Ascending aorta (tissue), 2 donors: ENCODE measurements at regions not wholly inside any gene's neighbourhood (a gene's known extent, or its start where the extent isn't known, plus 50 kb on each side); places are given as distances from the start of the nearest gene placed in this dataset.

ENCODE experiments used
- DNase-seq, 2 donors: peaks; one replicate each; pipeline ENCODE4 v3.0.0-alpha.2; 2019; ENCODE audit warnings: low spot score in 2 of 2
- H3K27ac ChIP-seq, 2 donors: fragments of 200-600 bp; sonication (generic); one replicate each; pipeline ENCODE4 v1.5.1; 2016 to 2017; ENCODE audit warnings: mild to moderate bottlenecking in 1 of 2
- H3K27me3 ChIP-seq: fragments of 200-600 bp; sonication (generic); one replicate; pipeline ENCODE4 v1.5.1; 2017
- H3K36me3 ChIP-seq, 2 donors: fragments of 200-600 bp; sonication (generic); one replicate each; pipeline ENCODE4 v1.5.1; 2016
- H3K4me1 ChIP-seq, 2 donors: fragments of 200-600 bp; sonication (generic); one replicate each; pipeline ENCODE4 v1.5.1; 2016 to 2017; ENCODE audit warnings: mild to moderate bottlenecking in 1 of 2
- H3K4me3 ChIP-seq, 2 donors: fragments of 200-600 bp; sonication (generic); one replicate each; pipeline ENCODE4 v1.5.1; 2016 to 2017; ENCODE audit warnings: mild to moderate bottlenecking in 1 of 2
- H3K9me3 ChIP-seq, 2 donors: fragments of 200-600 bp; sonication (generic); one replicate each; pipeline ENCODE4 v1.5.1; 2016
- intact Hi-C: fragments of 100-400 bp; cut with DNase I; formaldehyde crosslinking; loops from one replicate; pipeline ENCODE4 v1.15.1; 2023
- TF ChIP-seq, protein P1 (sequence below), 3 experiments: fragments of 200-600 bp in 2 of 3; fragments of 450-650 bp in 1 of 3; sonication (generic) in 2 of 3; IDR thresholded peaks; one replicate each; pipeline ENCODE4 v1.5.1; 2016 to 2019; ENCODE audit warnings: antibody characterized with exemption in 3 of 3, mild to moderate bottlenecking in 1 of 3, moderate library complexity in 1 of 3

DNA sequence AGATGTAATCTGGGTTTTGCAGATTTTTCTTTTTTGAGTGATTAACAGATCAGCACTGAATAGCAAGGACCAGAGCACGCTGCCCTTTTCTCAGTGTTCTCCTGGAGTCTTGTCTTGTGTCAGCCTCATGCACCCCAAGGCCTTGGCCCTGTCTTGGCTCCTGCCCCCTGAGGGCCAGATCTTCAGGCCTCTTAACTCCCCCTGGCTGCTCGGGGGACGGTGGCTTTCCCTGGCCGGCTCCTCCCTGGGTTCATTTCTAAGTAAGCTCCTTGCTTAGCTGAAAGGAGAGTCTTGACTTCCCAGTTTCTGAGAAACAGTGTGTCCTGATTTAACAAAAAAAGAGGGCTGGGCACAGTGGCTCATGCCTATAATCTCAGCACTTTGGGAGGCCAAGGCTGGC, 1139.3 kb downstream of the BRD1 start:
- intact Hi-C loops, result no loop called here
- no peak overlapping the region for H3K4me3 ChIP-seq
- no peaks in the 10 kb centered on the region for H3K9me3 ChIP-seq
- TF ChIP-seq, protein P1, sequence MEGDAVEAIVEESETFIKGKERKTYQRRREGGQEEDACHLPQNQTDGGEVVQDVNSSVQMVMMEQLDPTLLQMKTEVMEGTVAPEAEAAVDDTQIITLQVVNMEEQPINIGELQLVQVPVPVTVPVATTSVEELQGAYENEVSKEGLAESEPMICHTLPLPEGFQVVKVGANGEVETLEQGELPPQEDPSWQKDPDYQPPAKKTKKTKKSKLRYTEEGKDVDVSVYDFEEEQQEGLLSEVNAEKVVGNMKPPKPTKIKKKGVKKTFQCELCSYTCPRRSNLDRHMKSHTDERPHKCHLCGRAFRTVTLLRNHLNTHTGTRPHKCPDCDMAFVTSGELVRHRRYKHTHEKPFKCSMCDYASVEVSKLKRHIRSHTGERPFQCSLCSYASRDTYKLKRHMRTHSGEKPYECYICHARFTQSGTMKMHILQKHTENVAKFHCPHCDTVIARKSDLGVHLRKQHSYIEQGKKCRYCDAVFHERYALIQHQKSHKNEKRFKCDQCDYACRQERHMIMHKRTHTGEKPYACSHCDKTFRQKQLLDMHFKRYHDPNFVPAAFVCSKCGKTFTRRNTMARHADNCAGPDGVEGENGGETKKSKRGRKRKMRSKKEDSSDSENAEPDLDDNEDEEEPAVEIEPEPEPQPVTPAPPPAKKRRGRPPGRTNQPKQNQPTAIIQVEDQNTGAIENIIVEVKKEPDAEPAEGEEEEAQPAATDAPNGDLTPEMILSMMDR (IDR thresholded peaks at IDR 0.05), result no peak
- no peak overlapping the region for H3K27ac ChIP-seq
- H3K27me3 ChIP-seq, result no peaks in the 10 kb centered on the region
- no peaks in the 10 kb centered on the region for H3K4me1 ChIP-seq
- no peak for DNase-seq
- H3K36me3 ChIP-seq, result no peaks in the 10 kb centered on the region

DNA sequence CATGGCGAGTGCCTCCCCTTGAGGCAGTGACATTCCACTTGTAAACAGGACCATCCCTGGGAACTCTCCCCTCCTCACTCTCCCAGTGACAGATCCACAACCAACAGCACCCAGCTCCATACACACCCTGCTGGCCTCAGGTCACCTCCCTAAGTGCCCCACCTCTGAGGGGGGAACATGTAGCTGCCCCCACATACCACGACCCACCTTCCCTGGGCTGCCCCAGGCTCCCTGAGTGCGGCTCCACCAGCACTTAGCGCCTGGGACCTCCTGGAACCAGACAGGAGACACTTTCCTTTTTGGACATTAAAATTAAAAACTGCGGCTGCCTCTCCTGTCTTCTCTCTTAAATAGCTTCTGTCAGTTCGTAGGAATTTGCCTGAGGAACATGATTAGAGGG, 1140.1 kb downstream of the BRD1 start:
- no peaks in the 10 kb centered on the region for H3K27me3 ChIP-seq
- intact Hi-C loops, result no loop called here
- no peak for DNase-seq
- no peaks in the 10 kb centered on the region for H3K4me1 ChIP-seq
- no peak overlapping the region for H3K4me3 ChIP-seq
- H3K36me3 ChIP-seq, result no peaks in the 10 kb centered on the region
- no peak overlapping the region for H3K27ac ChIP-seq
- TF ChIP-seq, protein P1 (IDR thresholded peaks at IDR 0.05), result no peak
- no peaks in the 10 kb centered on the region for H3K9me3 ChIP-seq

DNA sequence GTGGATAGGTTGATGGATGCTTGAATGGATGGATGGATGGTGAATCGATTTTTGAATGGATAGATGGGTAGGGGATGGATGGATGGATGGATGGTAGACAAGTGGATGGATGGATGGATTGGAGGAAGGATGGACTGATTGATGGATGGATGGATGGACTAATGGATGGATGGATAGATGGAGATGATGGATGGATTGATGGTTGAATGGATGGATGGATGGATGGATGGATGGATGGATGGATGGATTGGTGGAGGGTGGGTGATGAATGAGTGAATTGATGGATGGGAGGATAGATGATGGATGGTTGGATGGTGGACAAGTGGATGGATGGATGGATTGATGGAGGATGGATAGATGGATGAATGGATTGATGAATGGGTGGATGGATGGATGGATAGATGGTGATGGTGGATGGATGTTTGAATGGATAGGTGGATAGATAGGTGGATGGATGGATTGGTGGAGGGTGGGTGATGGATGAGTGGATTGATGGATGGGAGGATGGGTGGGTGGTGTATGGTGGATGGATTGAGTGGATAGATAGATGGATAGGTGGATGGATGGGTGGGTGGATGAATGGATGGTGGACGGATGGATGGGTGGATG, 1140.9 kb downstream of the BRD1 start:
- Histone ChIP-seq H3K9me3 (no peaks in the 10 kb centered on the region), H3K4me1 (no peaks in the 10 kb centered on the region), H3K4me3 (no peak overlapping the region), H3K27me3 (no peaks in the 10 kb centered on the region), H3K36me3 (no peaks in the 10 kb centered on the region), H3K27ac (no peak overlapping the region)
- TF ChIP-seq, protein P1 (IDR thresholded peaks at IDR 0.05), result no peak
- intact Hi-C loops, result no loop called here
- no peak for DNase-seq

DNA sequence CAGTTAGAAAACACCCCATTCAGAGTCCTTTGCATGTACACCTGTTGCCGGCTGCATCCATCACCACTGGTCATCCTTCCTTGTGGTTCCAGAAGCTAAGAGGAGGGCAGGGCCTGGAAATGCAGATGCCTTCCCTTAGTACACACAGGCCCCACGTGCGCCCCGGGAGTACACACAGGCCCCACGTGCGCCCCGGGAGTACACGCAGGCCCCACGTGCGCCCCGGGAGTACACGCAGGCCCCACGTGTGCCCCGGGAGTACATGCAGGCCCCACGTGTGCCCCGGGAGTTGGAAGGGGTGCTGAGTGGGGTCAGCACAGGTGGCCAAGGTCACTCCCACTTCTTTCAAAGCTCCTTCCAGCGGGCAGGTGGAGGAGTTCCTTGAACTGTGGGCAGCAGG, 1141.9 kb downstream of the BRD1 start:
- intact Hi-C loops, result no loop called here
- DNase-seq, result no peak
- TF ChIP-seq, protein P1 (IDR thresholded peaks at IDR 0.05), result no peak

DNA sequence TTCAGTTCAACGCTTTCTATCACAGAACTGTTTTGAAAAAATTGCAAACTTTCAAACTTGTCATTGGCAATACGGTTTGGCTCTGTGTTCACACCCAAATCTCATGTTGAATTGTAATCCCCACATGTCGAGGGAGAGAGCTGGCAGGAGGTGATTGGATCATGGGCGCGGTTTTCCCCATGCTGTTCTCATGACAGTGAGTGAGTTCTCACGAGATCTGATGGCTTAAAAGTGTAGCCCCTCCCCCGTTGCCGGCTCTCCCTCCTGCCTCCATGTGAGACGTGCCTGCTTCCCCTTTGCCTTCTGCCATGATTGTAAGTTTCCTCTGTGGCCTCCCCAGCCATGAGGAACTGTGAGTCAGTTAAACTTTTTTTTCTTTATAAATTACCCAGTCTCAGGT, 1144.0 kb downstream of the BRD1 start:
- TF ChIP-seq, protein P1 (IDR thresholded peaks at IDR 0.05), result no peak
- no peaks in the 10 kb centered on the region for H3K4me1 ChIP-seq
- no peak overlapping the region for H3K27ac ChIP-seq
- no peaks in the 10 kb centered on the region for H3K9me3 ChIP-seq
- H3K27me3 ChIP-seq, result no peaks in the 10 kb centered on the region
- no peak overlapping the region for H3K4me3 ChIP-seq
- no peak for DNase-seq
- intact Hi-C loops, result no loop called here
- H3K36me3 ChIP-seq, result no peaks in the 10 kb centered on the region

More for the DNA sequence above, 1141.9 kb downstream of the BRD1 start:
- Histone ChIP-seq H3K4me3 (no peak overlapping the region), H3K27me3 (no peaks in the 10 kb centered on the region), H3K36me3 (no peaks in the 10 kb centered on the region), H3K9me3 (no peaks in the 10 kb centered on the region), H3K4me1 (no peaks in the 10 kb centered on the region), H3K27ac (no peak overlapping the region)

DNA sequence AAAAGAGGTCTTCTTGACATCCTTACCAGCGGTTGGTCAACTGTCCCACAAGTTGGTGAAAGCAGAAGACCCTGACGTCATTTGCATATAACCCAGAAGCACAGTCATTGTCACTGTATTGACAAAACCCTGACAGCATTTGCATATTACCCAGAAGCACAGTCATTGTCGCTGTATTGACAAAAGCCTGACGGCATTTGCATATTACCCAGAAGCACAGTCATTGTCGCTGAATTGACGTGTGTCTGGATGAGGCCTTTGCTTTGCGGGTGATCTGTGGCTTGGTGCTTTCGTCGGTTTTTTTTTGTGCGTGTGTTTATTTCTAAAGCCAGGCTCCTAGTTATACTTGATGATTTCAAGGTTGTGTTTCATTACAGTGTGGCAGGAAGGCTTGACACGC, 1145.2 kb downstream of the BRD1 start:
- TF ChIP-seq, protein P1 (IDR thresholded peaks at IDR 0.05), result no peak
- Histone ChIP-seq H3K27ac (no peak overlapping the region), H3K4me1 (no peaks in the 10 kb centered on the region), H3K27me3 (no peaks in the 10 kb centered on the region), H3K4me3 (no peak overlapping the region), H3K9me3 (no peaks in the 10 kb centered on the region), H3K36me3 (no peaks in the 10 kb centered on the region)
- intact Hi-C loops, result no loop called here
- no peak for DNase-seq
